Nephron progenitor cell (in vitro differentiated cells): ENCODE measurements at regions not wholly inside any gene's neighbourhood (a gene's known extent, or its start where the extent isn't known, plus 50 kb on each side); places are given as distances from the start of the nearest gene placed in this dataset.

Experiments
- DNase-seq: peaks from one replicate; pipeline ENCODE4 v3.0.0; 2021
- H3K27ac Mint-ChIP-seq: 2 replicates; pipeline ENCODE4 v1.8.0; 2021; ENCODE audit warnings: mild to moderate bottlenecking, moderate library complexity, mixed read lengths
- H3K27me3 Mint-ChIP-seq: 2 replicates; pipeline ENCODE4 v1.8.0; 2021; ENCODE audit warnings: mild to moderate bottlenecking, low read depth, mixed read lengths; ENCODE audit not compliant: poor library complexity
- H3K36me3 Mint-ChIP-seq: 2 replicates; pipeline ENCODE4 v1.8.0; 2021; ENCODE audit warnings: low read depth, mixed read lengths
- H3K4me1 Mint-ChIP-seq: 2 replicates; pipeline ENCODE4 v1.8.0; 2021; ENCODE audit warnings: mixed read lengths
- H3K4me3 Mint-ChIP-seq: 2 replicates; pipeline ENCODE4 v1.8.0; 2021; ENCODE audit warnings: mild to moderate bottlenecking, moderate library complexity, mixed read lengths
- H3K9me3 Mint-ChIP-seq: 2 replicates; pipeline ENCODE4 v1.8.0; 2021; ENCODE audit warnings: mild to moderate bottlenecking, moderate library complexity, mixed read lengths
- CTCF ChIP-seq: fragments of 200-600 bp; sonication (generic); IDR thresholded peaks from 2 replicates; pipeline ENCODE4 v1.5.0; 2021; ENCODE audit warnings: antibody characterized with exemption

- Mint-ChIP-seq H3K4me3 (no peak overlapping the region), H3K36me3 (no peaks in the 10 kb centered on the region), H3K27me3 (peaks cover 11% of the 10 kb centered on the region), H3K4me1 (peaks cover 25% of the 10 kb centered on the region), H3K9me3 (no peaks in the 10 kb centered on the region), H3K27ac (no peak overlapping the region)
- no peak for TF ChIP-seq CTCF
- no peak for DNase-seq
Observed at GRCh38 chr16:79456036-79456435, 144.5 kb downstream of the MAF start.

GRCh38 chr16:79452671-79453070, 147.9 kb downstream of the MAF start:
- H3K4me1 Mint-ChIP-seq: peaks cover 25% of the 10 kb centered on the region
- peaks cover under 1% of the 10 kb centered on the region for H3K9me3 Mint-ChIP-seq
- H3K27ac Mint-ChIP-seq: no peak overlapping the region
- no peak for DNase-seq
- H3K4me3 Mint-ChIP-seq: no peak overlapping the region
- H3K36me3 Mint-ChIP-seq: no peaks in the 10 kb centered on the region
- no peak for TF ChIP-seq CTCF
- H3K27me3 Mint-ChIP-seq: peaks cover 8% of the 10 kb centered on the region

- H3K4me1 Mint-ChIP-seq: peaks cover 25% of the 10 kb centered on the region
- no peak for DNase-seq
- H3K27me3 Mint-ChIP-seq: peaks cover 6% of the 10 kb centered on the region
- no peak overlapping the region for H3K4me3 Mint-ChIP-seq
- no peaks in the 10 kb centered on the region for H3K36me3 Mint-ChIP-seq
- H3K27ac Mint-ChIP-seq: no peak overlapping the region
- TF ChIP-seq CTCF: no peak
- peaks cover 13% of the 10 kb centered on the region for H3K9me3 Mint-ChIP-seq
Observed at GRCh38 chr16:79451196-79451816, 149.2 kb downstream of the MAF start.

- H3K4me1 Mint-ChIP-seq: peaks cover 25% of the 10 kb centered on the region
- no peak for TF ChIP-seq CTCF
- no peaks in the 10 kb centered on the region for H3K36me3 Mint-ChIP-seq
- no peak for DNase-seq
- H3K27ac Mint-ChIP-seq: no peak overlapping the region
- H3K4me3 Mint-ChIP-seq: no peak overlapping the region
- peaks cover 13% of the 10 kb centered on the region for H3K9me3 Mint-ChIP-seq
- peaks cover 6% of the 10 kb centered on the region for H3K27me3 Mint-ChIP-seq
Observed at GRCh38 chr16:79449900-79450299, 150.6 kb downstream of the MAF start.

GRCh38 chr16:79449067-79449769, 151.3 kb downstream of the MAF start:
- no peak overlapping the region for H3K4me3 Mint-ChIP-seq
- peaks cover 22% of the 10 kb centered on the region for H3K4me1 Mint-ChIP-seq
- no peak overlapping the region for H3K27ac Mint-ChIP-seq
- DNase-seq: no peak
- H3K9me3 Mint-ChIP-seq: peaks cover 13% of the 10 kb centered on the region
- H3K36me3 Mint-ChIP-seq: no peaks in the 10 kb centered on the region
- no peak for TF ChIP-seq CTCF
- peaks cover 6% of the 10 kb centered on the region for H3K27me3 Mint-ChIP-seq

- DNase-seq: no peak
- no peak for TF ChIP-seq CTCF
- H3K36me3 Mint-ChIP-seq: no peaks in the 10 kb centered on the region
- peaks cover 15% of the 10 kb centered on the region for H3K27me3 Mint-ChIP-seq
- peaks cover 13% of the 10 kb centered on the region for H3K9me3 Mint-ChIP-seq
- H3K27ac Mint-ChIP-seq: no peak overlapping the region
- peaks cover 9% of the 10 kb centered on the region for H3K4me1 Mint-ChIP-seq
- no peak overlapping the region for H3K4me3 Mint-ChIP-seq
Observed at GRCh38 chr16:79444572-79444971, 156.0 kb downstream of the MAF start.
